H1 (cell line): ENCODE measurements at regions not wholly inside any gene's neighbourhood (a gene's known extent, or its start where the extent isn't known, plus 50 kb on each side); places are given as distances from the start of the nearest gene placed in this dataset.

Experiments
- ATF3 ChIP-seq: IDR thresholded peaks from 2 replicates; pipeline ENCODE4 v1.6.1; 2011; ENCODE audit warnings: low read depth, mild to moderate bottlenecking, low read length; ENCODE audit not compliant: insufficient read depth
- BACH1 ChIP-seq: IDR thresholded peaks from 2 replicates; pipeline ENCODE4 v1.6.1; 2012; ENCODE audit warnings: low read length, improper control_type of control experiment
- CTCF ChIP-seq, 3 experiments: IDR thresholded peaks; 1 replicate in 2 of 3; 2 replicates in 1 of 3; pipeline versions ENCODE4 v1.5.1 to v1.6.1; 2011; ENCODE audit warnings: low read length in 3 of 3, mild to moderate bottlenecking in 3 of 3, inconsistent platforms in 2 of 3, low read depth in 1 of 3, moderate library complexity in 1 of 3; ENCODE audit not compliant: insufficient read depth in 1 of 3; ENCODE audit errors: control extremely low read depth in 1 of 3
- EZH2 ChIP-seq: fragments of 200-600 bp; sonication (generic); IDR thresholded peaks from 2 replicates; pipeline ENCODE4 v1.7.1; 2012; ENCODE audit warnings: low read depth, mild to moderate bottlenecking, moderate library complexity, low read length, inconsistent platforms; ENCODE audit not compliant: severe bottlenecking
- GABPA ChIP-seq: IDR thresholded peaks from 2 replicates; pipeline ENCODE4 v1.6.1; 2011; ENCODE audit warnings: mild to moderate bottlenecking, low read length, moderate library complexity, borderline replicate concordance; ENCODE audit not compliant: insufficient read depth
- MAX ChIP-seq: IDR thresholded peaks from 2 replicates; pipeline ENCODE4 v1.6.1; 2012; ENCODE audit warnings: inconsistent platforms
- NRF1 ChIP-seq: IDR thresholded peaks from 2 replicates; pipeline ENCODE4 v1.6.1; 2011; ENCODE audit warnings: mild to moderate bottlenecking, low read depth, low read length, improper control_type of control experiment
- POLR2AphosphoS5 ChIP-seq: IDR thresholded peaks from 2 replicates; pipeline ENCODE4 v1.6.1; 2011; ENCODE audit warnings: low read depth, low read length
- POU5F1 ChIP-seq: IDR thresholded peaks from 2 replicates; pipeline ENCODE4 v1.6.1; 2011; ENCODE audit warnings: low read depth, mild to moderate bottlenecking, low read length, moderate library complexity

- no peak for TF ChIP-seq CTCF (IDR thresholded peaks at IDR 0.05; ENCODE audit: control extremely low read depth in 1 of 3, insufficient read depth in 1 of 3, low read depth in 1 of 3, low read length in 3 of 3)
- TF ChIP-seq ATF3 = no peak
- TF ChIP-seq POLR2AphosphoS5 = no peak
- no peak for TF ChIP-seq EZH2
- TF ChIP-seq MAX = no peak
- TF ChIP-seq BACH1 = no peak
- no peak for TF ChIP-seq GABPA
- no peak for TF ChIP-seq POU5F1
- no peak for TF ChIP-seq NRF1
Measured at GRCh38 chr5:34583167-34583566, 73.0 kb upstream of the RAI14 start.
